ENCODE measurements at regions not wholly inside any gene's neighbourhood (a gene's known extent, or its start where the extent isn't known, plus 50 kb on each side); places are given as distances from the start of the nearest gene placed in this dataset.

DNA sequence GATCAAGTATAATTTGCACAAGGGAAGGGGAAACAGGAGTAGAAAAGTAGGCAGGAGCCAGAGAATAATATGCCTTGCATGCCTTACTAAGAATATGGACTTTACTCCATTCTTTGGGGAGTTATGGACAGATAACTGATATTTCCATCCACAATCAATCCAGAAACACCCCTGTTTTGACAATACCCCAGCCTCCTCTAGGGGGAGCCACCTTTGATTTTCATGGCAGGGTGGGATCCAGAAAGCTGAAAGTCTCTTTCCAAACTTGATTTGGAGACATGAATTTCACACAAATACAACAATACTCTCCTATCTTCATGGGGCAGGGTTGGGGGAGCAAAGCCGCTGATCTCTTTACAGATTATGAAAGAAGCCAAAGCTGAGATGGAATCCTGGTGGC is 404.1 kb downstream of the FOXA2 start:
- Mint-ChIP-seq H3K27ac (no peak overlapping the region), H3K36me3 (ENCODE audit: low read depth) (no peaks in the 10 kb centered on the region), H3K4me1 (no peaks in the 10 kb centered on the region), H3K9me3 (peaks cover 13% of the 10 kb centered on the region), H3K4me3 (no peak overlapping the region), H3K27me3 (no peaks in the 10 kb centered on the region)
- TF ChIP-seq, protein P1, sequence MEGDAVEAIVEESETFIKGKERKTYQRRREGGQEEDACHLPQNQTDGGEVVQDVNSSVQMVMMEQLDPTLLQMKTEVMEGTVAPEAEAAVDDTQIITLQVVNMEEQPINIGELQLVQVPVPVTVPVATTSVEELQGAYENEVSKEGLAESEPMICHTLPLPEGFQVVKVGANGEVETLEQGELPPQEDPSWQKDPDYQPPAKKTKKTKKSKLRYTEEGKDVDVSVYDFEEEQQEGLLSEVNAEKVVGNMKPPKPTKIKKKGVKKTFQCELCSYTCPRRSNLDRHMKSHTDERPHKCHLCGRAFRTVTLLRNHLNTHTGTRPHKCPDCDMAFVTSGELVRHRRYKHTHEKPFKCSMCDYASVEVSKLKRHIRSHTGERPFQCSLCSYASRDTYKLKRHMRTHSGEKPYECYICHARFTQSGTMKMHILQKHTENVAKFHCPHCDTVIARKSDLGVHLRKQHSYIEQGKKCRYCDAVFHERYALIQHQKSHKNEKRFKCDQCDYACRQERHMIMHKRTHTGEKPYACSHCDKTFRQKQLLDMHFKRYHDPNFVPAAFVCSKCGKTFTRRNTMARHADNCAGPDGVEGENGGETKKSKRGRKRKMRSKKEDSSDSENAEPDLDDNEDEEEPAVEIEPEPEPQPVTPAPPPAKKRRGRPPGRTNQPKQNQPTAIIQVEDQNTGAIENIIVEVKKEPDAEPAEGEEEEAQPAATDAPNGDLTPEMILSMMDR (IDR thresholded peaks at IDR 0.05), result no peak
- ATAC-seq (ENCODE audit: low read depth), result no peak
- intact Hi-C loops (cut with micrococcal nuclease), result no loop called here
- POLR2A ChIA-PET, result no interaction called here
- DNase-seq, result no peak
- CTCF ChIA-PET, result no interaction called here

GRCh38 chr20:22160101-22160652 is 424.2 kb downstream of the FOXA2 start:
- POLR2A ChIA-PET, result no interaction called here
- Mint-ChIP-seq H3K4me3 (no peak overlapping the region), H3K36me3 (ENCODE audit: low read depth) (no peaks in the 10 kb centered on the region), H3K9me3 (peaks cover 6% of the 10 kb centered on the region), H3K4me1 (no peaks in the 10 kb centered on the region), H3K27ac (no peak overlapping the region), H3K27me3 (no peaks in the 10 kb centered on the region)
- TF ChIP-seq, protein P1 (IDR thresholded peaks at IDR 0.05), result no peak
- intact Hi-C loops (cut with micrococcal nuclease), result no loop called here
- DNase-seq (no peak), ATAC-seq (ENCODE audit: low read depth) (no peak)
- CTCF ChIA-PET, result no interaction called here

DNA sequence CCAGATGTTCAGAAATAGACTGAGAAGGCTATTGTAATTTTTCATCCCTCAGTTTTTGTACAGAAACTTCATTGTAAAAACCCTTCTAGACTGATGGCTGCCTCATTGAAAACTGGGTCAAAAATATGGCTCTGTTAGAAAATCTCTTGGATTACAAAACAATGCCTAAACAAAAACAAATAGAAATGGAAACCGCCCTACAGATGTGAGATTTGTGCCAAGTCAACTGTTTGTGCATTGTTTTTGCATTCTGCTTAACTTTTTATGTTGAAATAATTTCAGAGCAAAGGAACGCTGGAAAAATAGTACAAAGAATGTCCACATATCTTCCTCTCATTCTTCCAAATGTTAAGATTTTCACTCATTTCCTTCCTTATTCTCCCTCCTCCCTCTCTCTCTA is 425.1 kb downstream of the FOXA2 start:
- Mint-ChIP-seq H3K4me3 (no peak overlapping the region), H3K4me1 (no peaks in the 10 kb centered on the region), H3K9me3 (peaks cover 6% of the 10 kb centered on the region), H3K27me3 (no peaks in the 10 kb centered on the region), H3K27ac (no peak overlapping the region), H3K36me3 (ENCODE audit: low read depth) (no peaks in the 10 kb centered on the region)
- no peak for DNase-seq
- intact Hi-C loops (cut with micrococcal nuclease), result no loop called here
- ChIA-PET POLR2A (no interaction called here), CTCF (no interaction called here)
- TF ChIP-seq, protein P1 (IDR thresholded peaks at IDR 0.05), result no peak
- no peak for ATAC-seq (ENCODE audit: low read depth)

DNA sequence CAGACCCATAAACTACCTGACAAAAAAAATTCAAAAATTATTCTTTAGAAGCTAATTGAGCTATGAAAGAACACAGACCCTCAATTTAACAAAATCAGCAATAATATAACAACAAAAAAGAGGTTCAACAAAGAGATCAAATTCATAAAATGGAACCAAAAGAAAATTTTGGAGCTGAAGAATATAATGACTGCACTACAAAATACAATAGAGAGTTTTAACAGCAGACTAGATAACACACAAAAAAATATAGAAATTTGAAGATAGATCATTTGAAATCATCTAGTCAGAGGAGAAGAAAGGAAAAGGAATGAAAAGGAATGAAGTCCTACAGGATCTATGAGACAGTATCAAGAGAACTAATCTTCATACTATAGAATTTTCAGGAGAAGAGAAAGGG is 422.1 kb downstream of the PAX1 start:
- TF ChIP-seq, protein P1 (IDR thresholded peaks at IDR 0.05), result no peak
- Mint-ChIP-seq H3K27ac (no peak overlapping the region), H3K36me3 (ENCODE audit: low read depth) (no peaks in the 10 kb centered on the region), H3K27me3 (no peaks in the 10 kb centered on the region), H3K4me1 (no peaks in the 10 kb centered on the region), H3K4me3 (no peak overlapping the region), H3K9me3 (peaks cover 24% of the 10 kb centered on the region)
- ATAC-seq (ENCODE audit: low read depth) (no peak), DNase-seq (no peak)
- POLR2A ChIA-PET, result no interaction called here
- intact Hi-C loops (cut with micrococcal nuclease), result no loop called here
- CTCF ChIA-PET, result no interaction called here

GRCh38 chr20:22106308-22106938 is 401.0 kb downstream of the PAX1 start:
- no peaks in the 10 kb centered on the region for H3K4me1 Mint-ChIP-seq
- ChIA-PET CTCF (no interaction called here), POLR2A (no interaction called here)
- TF ChIP-seq, protein P1 (IDR thresholded peaks at IDR 0.05), result no peak
- no peaks in the 10 kb centered on the region for H3K27me3 Mint-ChIP-seq
- H3K9me3 Mint-ChIP-seq, result no peaks in the 10 kb centered on the region
- no peak overlapping the region for H3K4me3 Mint-ChIP-seq
- no peak for ATAC-seq (ENCODE audit: low read depth)
- H3K27ac Mint-ChIP-seq, result no peak overlapping the region
- no peak for DNase-seq
- intact Hi-C loops (cut with micrococcal nuclease), result no loop called here
- no peaks in the 10 kb centered on the region for H3K36me3 Mint-ChIP-seq (ENCODE audit: low read depth)
